Heart left ventricle (tissue), 16 donors: ENCODE measurements at regions not wholly inside any gene's neighbourhood (a gene's known extent, or its start where the extent isn't known, plus 50 kb on each side); places are given as distances from the start of the nearest gene placed in this dataset.

Source experiments
- ATAC-seq, 4 donors: fragments of 200-7000 bp; cut with Tn5 transposase; one replicate each; pipeline ENCODE4 v1.9.1; 2020 to 2022; ENCODE audit warnings: moderate library complexity in 4 of 4, mild to moderate bottlenecking in 3 of 4, moderate number of reproducible peaks in 1 of 4
- DNase-seq, 5 donors: peaks; one replicate each; pipeline ENCODE4 v3.0.0-alpha.2; 2020
- H3K27ac ChIP-seq, 12 donors: fragments of 200-600 bp; sonication (generic) in 4 of 12; one replicate each; pipeline versions ENCODE4 v1.5.0 to v1.8.0; 2016 to 2022; ENCODE audit warnings: mild to moderate bottlenecking in 2 of 12
- H3K27me3 ChIP-seq, 9 donors: fragments of 200-600 bp; sonication (generic) in 2 of 9; one replicate each; pipeline versions ENCODE4 v1.5.1 to v1.8.0; 2016 to 2022; ENCODE audit warnings: mild to moderate bottlenecking in 3 of 9
- H3K36me3 ChIP-seq, 9 donors: fragments of 200-600 bp; sonication (generic) in 2 of 9; one replicate each; pipeline versions ENCODE4 v1.5.0 to v1.8.0; 2018 to 2022; ENCODE audit warnings: mild to moderate bottlenecking in 2 of 9
- H3K4me1 ChIP-seq, 12 donors: fragments of 200-600 bp; sonication (generic) in 4 of 12; one replicate each; pipeline versions ENCODE4 v1.5.0 to v1.8.0; 2016 to 2022; ENCODE audit warnings: mild to moderate bottlenecking in 3 of 12
- H3K4me3 ChIP-seq, 12 donors: fragments of 200-600 bp; sonication (generic) in 4 of 12; one replicate each; pipeline versions ENCODE4 v1.5.0 to v1.8.0; 2017 to 2022; ENCODE audit warnings: mild to moderate bottlenecking in 9 of 12, moderate library complexity in 4 of 12
- H3K9me3 ChIP-seq, 12 donors: fragments of 200-600 bp; sonication (generic) in 4 of 12; one replicate each; pipeline versions ENCODE4 v1.5.0 to v1.8.0; 2016 to 2022; ENCODE audit warnings: mild to moderate bottlenecking in 1 of 12
- POLR2A ChIP-seq, 2 donors: fragments of 450-650 bp; IDR thresholded peaks; one replicate each; pipeline ENCODE4 v1.6.1; 2017; ENCODE audit warnings: antibody characterized with exemption in 2 of 2, mild to moderate bottlenecking in 2 of 2, moderate library complexity in 2 of 2
- WGBS, 4 donors: extraction: QIAGEN DNeasy Blood & Tissue Kit in 2 of 4; methylation state at CpG; one replicate each; pipeline versions ENCODE4 v1.1.5 to v1.1.7; 2013 to 2018; 5-methylcytosine and 5-hydroxymethylcytosine counted together
- intact Hi-C, 10 donors: fragments of 100-400 bp; cut with DNase I; formaldehyde crosslinking; loops; one replicate each; pipeline versions ENCODE4 v1.11.1 to v1.14.2; 2022
- TF ChIP-seq, protein P1 (sequence below), 12 donors: fragments of 200-600 bp; sonication (generic) in 4 of 12; IDR thresholded peaks; one replicate each; pipeline versions ENCODE4 v1.5.0 to v1.8.0; 2018 to 2022; ENCODE audit warnings: antibody characterized with exemption in 12 of 12, mild to moderate bottlenecking in 5 of 12
- donor health status: ischemic (EF 13 %, LVEDD 7.1; RV severe dilation, severe dysfunction).
- donor health status: healthy with polysubstance abuse.
- donor health status: DM: no; HTN: yes; CAD: no.
- donor health status: DM: no; HTN: no; CAD: no.
- donor health status: ischemic (EF 25% LVEDD 6.9; RV normal size, moderate dysfunction).
- donor health status: ischemic (EF 25% LVEDD 5.7; RV mildly dilated, moderate dysfunction).
- donor health status: healthy.
- donor health status: DM: yes; HTN: yes; CAD: no.
- donor health status: ischemic (EF 35%, LVEDD 5.7; RV mildly dilated, moderate dysfunction).
- donor health status: nonischemic (EF 11% LVEDD 7.7; RV severe dilation, severe dysfunction).
- donor health status: DM: yes; HTN: yes; CAD: no.
- donor health status: PGD.
- donor health status: ischemic (EF 29% LVEDD 5.4; RV normal size, mild dysfunction).
- donor health status: nonischemic (EF 23%, LVEDD 6.1; RV moderate dilation, normal function).

- ATAC-seq (no peak), DNase-seq (no peak)
- no peak overlapping the region for H3K27ac ChIP-seq
- WGBS, 4 donors: 72 to 87% (median 78%) methylated on average over 1 of the region's 1 CpG
- no peaks in the 10 kb centered on the region for H3K36me3 ChIP-seq
- no peaks in the 10 kb centered on the region for H3K9me3 ChIP-seq
- intact Hi-C loops: no loop called here
- TF ChIP-seq, protein P1, sequence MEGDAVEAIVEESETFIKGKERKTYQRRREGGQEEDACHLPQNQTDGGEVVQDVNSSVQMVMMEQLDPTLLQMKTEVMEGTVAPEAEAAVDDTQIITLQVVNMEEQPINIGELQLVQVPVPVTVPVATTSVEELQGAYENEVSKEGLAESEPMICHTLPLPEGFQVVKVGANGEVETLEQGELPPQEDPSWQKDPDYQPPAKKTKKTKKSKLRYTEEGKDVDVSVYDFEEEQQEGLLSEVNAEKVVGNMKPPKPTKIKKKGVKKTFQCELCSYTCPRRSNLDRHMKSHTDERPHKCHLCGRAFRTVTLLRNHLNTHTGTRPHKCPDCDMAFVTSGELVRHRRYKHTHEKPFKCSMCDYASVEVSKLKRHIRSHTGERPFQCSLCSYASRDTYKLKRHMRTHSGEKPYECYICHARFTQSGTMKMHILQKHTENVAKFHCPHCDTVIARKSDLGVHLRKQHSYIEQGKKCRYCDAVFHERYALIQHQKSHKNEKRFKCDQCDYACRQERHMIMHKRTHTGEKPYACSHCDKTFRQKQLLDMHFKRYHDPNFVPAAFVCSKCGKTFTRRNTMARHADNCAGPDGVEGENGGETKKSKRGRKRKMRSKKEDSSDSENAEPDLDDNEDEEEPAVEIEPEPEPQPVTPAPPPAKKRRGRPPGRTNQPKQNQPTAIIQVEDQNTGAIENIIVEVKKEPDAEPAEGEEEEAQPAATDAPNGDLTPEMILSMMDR (IDR thresholded peaks at IDR 0.05): no peak
- no peak for TF ChIP-seq POLR2A (IDR thresholded peaks at IDR 0.05)
- no peaks in the 10 kb centered on the region for H3K4me1 ChIP-seq
- H3K4me3 ChIP-seq: no peak overlapping the region
- H3K27me3 ChIP-seq: no peaks in the 10 kb centered on the region
Measured at GRCh38 chr3:18898911-18899310, 249.4 kb upstream of the KCNH8 start.

DNA sequence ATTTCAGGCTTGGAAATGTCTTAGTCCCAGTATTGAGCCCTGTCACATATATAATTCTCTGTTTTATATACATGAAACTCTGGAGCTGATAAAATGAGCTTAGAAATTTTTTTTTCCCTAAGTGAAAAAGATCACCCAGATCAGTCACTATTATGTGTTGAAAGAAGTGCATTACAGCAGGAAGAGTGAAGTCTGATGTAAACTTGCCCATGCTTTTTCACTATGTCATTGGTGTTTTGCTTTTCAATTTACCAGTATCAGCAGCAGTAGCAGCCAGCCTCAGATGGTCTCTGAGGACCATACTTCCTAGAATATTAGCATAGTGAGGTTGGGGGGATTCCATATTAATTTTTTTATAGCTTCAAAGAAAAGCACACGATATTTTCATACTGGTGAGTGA lies 255.6 kb upstream of the KCNH8 start:
- 36 to 72% (median 50%) methylated on average over 1 of the region's 1 CpG for WGBS, 4 donors
- no peak overlapping the region for H3K4me3 ChIP-seq
- no peaks in the 10 kb centered on the region for H3K9me3 ChIP-seq
- DNase-seq (no peak), ATAC-seq (no peak)
- intact Hi-C loops: no loop called here
- H3K36me3 ChIP-seq: no peaks in the 10 kb centered on the region
- H3K27ac ChIP-seq: no peak overlapping the region
- H3K27me3 ChIP-seq: peaks cover 0 to 2% (median 0%) of the 10 kb centered on the region in 9 donors
- TF ChIP-seq, protein P1 (IDR thresholded peaks at IDR 0.05): no peak
- no peak for TF ChIP-seq POLR2A (IDR thresholded peaks at IDR 0.05)
- no peaks in the 10 kb centered on the region for H3K4me1 ChIP-seq

DNA sequence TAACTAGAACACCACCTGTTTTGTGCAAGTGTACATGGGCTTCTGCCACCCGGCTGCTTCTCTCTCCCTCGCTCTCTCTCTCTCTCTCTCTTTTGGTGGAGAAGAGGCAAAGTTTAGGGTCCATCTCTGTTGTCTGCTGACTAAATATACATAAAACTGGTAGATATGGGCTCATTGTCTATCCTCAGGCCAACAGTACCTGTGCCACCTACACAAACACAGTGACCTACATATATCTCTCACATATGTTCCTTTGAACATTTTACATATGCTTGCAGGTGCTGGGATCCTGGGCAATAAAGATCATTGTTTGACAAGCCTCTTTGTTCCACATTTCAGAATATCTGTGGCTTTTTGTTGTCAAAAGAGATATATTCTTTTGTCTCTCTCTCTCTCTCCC lies 256.3 kb upstream of the KCNH8 start:
- ATAC-seq: no peak
- Histone ChIP-seq H3K27ac (no peak overlapping the region), H3K27me3 (peaks cover 0 to 2% (median 0%) of the 10 kb centered on the region in 9 donors), H3K9me3 (no peaks in the 10 kb centered on the region), H3K4me1 (no peaks in the 10 kb centered on the region), H3K36me3 (no peaks in the 10 kb centered on the region), H3K4me3 (no peak overlapping the region)
- DNase-seq: no peak
- TF ChIP-seq, protein P1 (IDR thresholded peaks at IDR 0.05): no peak
- TF ChIP-seq POLR2A (IDR thresholded peaks at IDR 0.05): no peak
- WGBS, 4 donors: 85 to 90% (median 88%) methylated on average over 2 of the region's 2 CpGs
- intact Hi-C loops: no loop called here

GRCh38 chr3:18891641-18892040 lies 256.7 kb upstream of the KCNH8 start:
- Histone ChIP-seq H3K4me1 (no peaks in the 10 kb centered on the region), H3K9me3 (no peaks in the 10 kb centered on the region), H3K4me3 (no peak overlapping the region), H3K36me3 (no peaks in the 10 kb centered on the region), H3K27ac (no peak overlapping the region), H3K27me3 (peaks cover 0 to 2% (median 0%) of the 10 kb centered on the region in 9 donors)
- TF ChIP-seq, protein P1 (IDR thresholded peaks at IDR 0.05): no peak
- TF ChIP-seq POLR2A (IDR thresholded peaks at IDR 0.05): no peak
- WGBS, 4 donors: 57 to 61% (median 60%) methylated on average over 6 of the region's 6 CpGs
- intact Hi-C loops: no loop called here
- no peak for DNase-seq
- ATAC-seq: no peak
